DOHH2 (cell line): ENCODE measurements at regions not wholly inside any gene's neighbourhood (a gene's known extent, or its start where the extent isn't known, plus 50 kb on each side); places are given as distances from the start of the nearest gene placed in this dataset.

Experiments
- CTCF ChIP-seq: fragments of 200-600 bp; sonication (generic); IDR thresholded peaks from one replicate; pipeline ENCODE4 v1.5.1; 2014; ENCODE audit warnings: antibody characterized with exemption, mild to moderate bottlenecking, low read depth, low read length; ENCODE audit not compliant: poor library complexity, severe bottlenecking
- EZH2phosphoT487 ChIP-seq: fragments of 200-600 bp; sonication (generic); IDR thresholded peaks from 2 replicates; pipeline ENCODE4 v1.6.1; 2017; ENCODE audit warnings: borderline replicate concordance, mild to moderate bottlenecking, antibody characterized with exemption, low read length, moderate library complexity, mixed read lengths

- no peak for TF ChIP-seq CTCF
- TF ChIP-seq EZH2phosphoT487, result no peak
These were observed 115.7 kb downstream of the TMEM114 start for GRCh38 chr16:8474587-8474986.
